GM23248 (cell line): ENCODE measurements at regions not wholly inside any gene's neighbourhood (a gene's known extent, or its start where the extent isn't known, plus 50 kb on each side); places are given as distances from the start of the nearest gene placed in this dataset.

Source experiments
- DNase-seq: peaks from one replicate; pipeline ENCODE4 v3.0.0-alpha.2; 2015
- H2AFZ ChIP-seq: fragments of 200-600 bp; sonication (generic); 2 replicates; pipeline ENCODE4 v1.6.1; 2016; ENCODE audit warnings: antibody characterized with exemption
- H3F3A ChIP-seq: fragments of 200-600 bp; sonication (generic); 2 replicates; pipeline ENCODE4 v1.6.1; 2016; ENCODE audit warnings: mild to moderate bottlenecking, antibody characterized with exemption, mixed run types; ENCODE audit not compliant: insufficient read depth
- H3K27ac ChIP-seq: fragments of 200-600 bp; sonication (generic); 2 replicates; pipeline ENCODE4 v1.5.1; 2016; ENCODE audit warnings: mild to moderate bottlenecking
- H3K27me3 ChIP-seq: fragments of 200-600 bp; sonication (generic); replicated peaks from 2 replicates; pipeline ENCODE4 v1.6.1; 2016; ENCODE audit warnings: mild to moderate bottlenecking; ENCODE audit not compliant: insufficient read depth
- H3K36me3 ChIP-seq: fragments of 200-600 bp; sonication (generic); 2 replicates; pipeline ENCODE4 v1.6.1; 2016; ENCODE audit warnings: low read depth, mild to moderate bottlenecking
- H3K4me1 ChIP-seq: fragments of 200-600 bp; sonication (generic); 2 replicates; pipeline ENCODE4 v1.6.1; 2016; ENCODE audit warnings: mild to moderate bottlenecking; ENCODE audit not compliant: insufficient read depth
- H3K4me2 ChIP-seq: fragments of 200-600 bp; sonication (generic); one replicate; pipeline ENCODE4 v1.6.1; 2016; ENCODE audit warnings: mild to moderate bottlenecking; ENCODE audit not compliant: unreplicated experiment
- H3K4me3 ChIP-seq: fragments of 200-600 bp; sonication (generic); 2 replicates; pipeline ENCODE4 v1.5.1; 2016; ENCODE audit warnings: mild to moderate bottlenecking
- H3K79me2 ChIP-seq: fragments of 200-600 bp; sonication (generic); 2 replicates; pipeline ENCODE4 v1.6.1; 2016; ENCODE audit warnings: mild to moderate bottlenecking; ENCODE audit not compliant: insufficient read depth
- H3K9ac ChIP-seq: fragments of 200-600 bp; sonication (generic); 2 replicates; pipeline ENCODE4 v1.6.1; 2016; ENCODE audit warnings: mild to moderate bottlenecking
- H3K9me2 ChIP-seq: fragments of 200-600 bp; sonication (generic); 2 replicates; pipeline ENCODE4 v1.6.1; 2016; ENCODE audit warnings: mixed run types, mild to moderate bottlenecking, moderate library complexity; ENCODE audit not compliant: insufficient read depth
- H3K9me3 ChIP-seq: fragments of 200-600 bp; sonication (generic); one replicate; pipeline ENCODE4 v1.6.1; 2017; ENCODE audit warnings: low read depth
- H4K20me1 ChIP-seq: fragments of 200-600 bp; sonication (generic); 2 replicates; pipeline ENCODE4 v1.6.0; 2016; ENCODE audit not compliant: insufficient read depth
- EZH2 ChIP-seq: fragments of 200-600 bp; sonication (generic); IDR thresholded peaks from 2 replicates; pipeline ENCODE4 v1.6.1; 2018; ENCODE audit warnings: antibody characterized with exemption, mild to moderate bottlenecking; ENCODE audit not compliant: insufficient read depth, poor library complexity, severe bottlenecking
- EZH2phosphoT487 ChIP-seq: fragments of 200-600 bp; sonication (generic); IDR thresholded peaks from 2 replicates; pipeline ENCODE4 v1.6.1; 2018; ENCODE audit warnings: antibody characterized with exemption, moderate library complexity, mild to moderate bottlenecking, low read depth; ENCODE audit not compliant: insufficient read depth
- WGBS, 2 experiments: methylation state at CpG; one replicate each; pipeline ENCODE4 v1.1.6; 2015 to 2017; ENCODE audit warnings: low lambda C conversion rate in 2 of 2, low coverage in 1 of 2; ENCODE audit errors: missing lambda C conversion rate in 2 of 2; 5-methylcytosine and 5-hydroxymethylcytosine counted together
- in situ Hi-C: fragments of 300-500 bp; cut with MboI; formaldehyde crosslinking; loops from 2 replicates; pipeline ENCODE4 v1.15.0; 2020

- no peaks in the 10 kb centered on the region for H3F3A ChIP-seq
- H3K9me3 ChIP-seq, result no peaks in the 10 kb centered on the region
- no peaks in the 10 kb centered on the region for H3K4me1 ChIP-seq
- H3K36me3 ChIP-seq, result no peaks in the 10 kb centered on the region
- H2AFZ ChIP-seq, result no peak overlapping the region
- in situ Hi-C loops, result no loop called here
- no peak overlapping the region for H3K4me3 ChIP-seq
- H3K9me2 ChIP-seq, result no peaks in the 10 kb centered on the region
- H3K27ac ChIP-seq, result no peak overlapping the region
- no peak for DNase-seq
- no peaks in the 10 kb centered on the region for H3K79me2 ChIP-seq
- H3K27me3 ChIP-seq, result peaks cover 4% of the 10 kb centered on the region; the same call in 1 of the 2 replicates
- no peaks in the 10 kb centered on the region for H4K20me1 ChIP-seq
- H3K4me2 ChIP-seq, result no peak overlapping the region
- WGBS, 2 experiments, result 49 to 52% methylated on average over 5 of the region's 5 CpGs
- H3K9ac ChIP-seq, result no peak overlapping the region
- no peak for TF ChIP-seq EZH2phosphoT487
- no peak for TF ChIP-seq EZH2
Measured at GRCh38 chr12:5364036-5364770, 67.7 kb upstream of the NTF3 start.

GRCh38 chr12:5369298-5369697 is 62.6 kb upstream of the NTF3 start:
- H3K27me3 ChIP-seq, result no peaks in the 10 kb centered on the region; the same call in 1 of the 2 replicates
- no peaks in the 10 kb centered on the region for H3K4me1 ChIP-seq
- in situ Hi-C loops, result no loop called here
- 42 to 61% methylated on average over 6 of the region's 6 CpGs for WGBS, 2 experiments
- H4K20me1 ChIP-seq, result no peaks in the 10 kb centered on the region
- H3F3A ChIP-seq, result no peaks in the 10 kb centered on the region
- H3K9me3 ChIP-seq, result no peaks in the 10 kb centered on the region
- no peak overlapping the region for H3K27ac ChIP-seq
- DNase-seq, result no peak
- no peak overlapping the region for H2AFZ ChIP-seq
- no peak overlapping the region for H3K9ac ChIP-seq
- H3K4me3 ChIP-seq, result no peak overlapping the region
- TF ChIP-seq EZH2 (no peak), EZH2phosphoT487 (no peak)
- H3K36me3 ChIP-seq, result no peaks in the 10 kb centered on the region
- H3K79me2 ChIP-seq, result no peaks in the 10 kb centered on the region
- H3K4me2 ChIP-seq, result no peak overlapping the region
- H3K9me2 ChIP-seq, result no peaks in the 10 kb centered on the region

DNA sequence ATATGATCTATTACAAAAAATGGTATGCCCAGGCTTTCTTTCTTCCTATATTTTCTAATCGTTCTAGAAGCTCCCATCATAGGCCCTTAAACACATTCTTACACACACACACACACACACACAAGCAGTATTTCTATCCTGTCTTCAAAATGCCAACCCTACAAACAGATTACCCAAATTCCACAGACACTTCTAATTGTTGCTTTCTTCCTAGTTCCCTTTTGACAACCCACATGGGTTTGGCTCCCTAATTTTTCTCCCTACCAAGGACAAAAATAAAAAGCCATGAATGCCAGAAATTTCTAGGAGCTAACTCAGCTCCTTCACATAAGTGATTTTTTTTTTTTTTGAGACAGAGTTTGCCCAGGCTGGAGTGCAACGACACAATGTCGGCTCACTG is 60.3 kb upstream of the NTF3 start:
- no peaks in the 10 kb centered on the region for H3F3A ChIP-seq
- TF ChIP-seq EZH2phosphoT487 (no peak), EZH2 (no peak)
- H3K4me2 ChIP-seq, result no peak overlapping the region
- no peaks in the 10 kb centered on the region; the same call in 1 of the 2 replicates for H3K27me3 ChIP-seq
- H3K79me2 ChIP-seq, result no peaks in the 10 kb centered on the region
- no peaks in the 10 kb centered on the region for H3K36me3 ChIP-seq
- H3K9me3 ChIP-seq, result no peaks in the 10 kb centered on the region
- no peak overlapping the region for H3K4me3 ChIP-seq
- H3K4me1 ChIP-seq, result no peaks in the 10 kb centered on the region
- no peak for DNase-seq
- H3K27ac ChIP-seq, result no peak overlapping the region
- H2AFZ ChIP-seq, result no peak overlapping the region
- H3K9ac ChIP-seq, result no peak overlapping the region
- H3K9me2 ChIP-seq, result no peaks in the 10 kb centered on the region
- WGBS, 2 experiments, result 58 to 62% methylated on average over 3 of the region's 3 CpGs
- H4K20me1 ChIP-seq, result no peaks in the 10 kb centered on the region
- in situ Hi-C loops, result no loop called here

DNA sequence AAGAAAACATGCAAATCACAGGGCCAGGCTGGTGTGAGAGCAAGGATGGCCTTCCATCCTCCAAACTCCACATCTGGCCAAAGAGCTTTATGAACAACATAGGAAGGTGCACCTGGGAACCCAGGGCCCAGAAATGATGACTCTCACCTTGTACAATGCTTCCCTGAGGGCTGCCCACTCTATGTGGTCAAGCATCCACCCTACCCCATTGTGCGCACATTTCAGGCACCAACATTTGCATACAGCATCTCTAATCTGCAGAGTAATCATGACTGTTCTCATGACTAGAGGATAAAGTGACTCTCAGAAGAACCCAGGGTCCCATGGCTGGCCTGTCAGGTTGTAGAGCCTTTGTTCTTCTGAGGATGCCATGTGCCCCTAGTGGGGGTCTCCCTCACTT is 57.2 kb upstream of the NTF3 start:
- no peaks in the 10 kb centered on the region for H3F3A ChIP-seq
- H3K4me1 ChIP-seq, result no peaks in the 10 kb centered on the region
- H4K20me1 ChIP-seq, result no peaks in the 10 kb centered on the region
- no peak for DNase-seq
- H3K9me3 ChIP-seq, result no peaks in the 10 kb centered on the region
- H3K27ac ChIP-seq, result no peak overlapping the region
- no peak overlapping the region for H2AFZ ChIP-seq
- H3K27me3 ChIP-seq, result no peaks in the 10 kb centered on the region; the same call in 1 of the 2 replicates
- no peak overlapping the region for H3K9ac ChIP-seq
- H3K9me2 ChIP-seq, result no peaks in the 10 kb centered on the region
- no peaks in the 10 kb centered on the region for H3K79me2 ChIP-seq
- TF ChIP-seq EZH2 (no peak), EZH2phosphoT487 (no peak)
- no peak overlapping the region for H3K4me2 ChIP-seq
- no peak overlapping the region for H3K4me3 ChIP-seq
- WGBS, 2 experiments, result 79 to 83% methylated on average over 1 of the region's 1 CpG
- in situ Hi-C loops, result no loop called here
- H3K36me3 ChIP-seq, result no peaks in the 10 kb centered on the region
